Epithelial cell of esophagus (primary cell): ENCODE measurements at regions not wholly inside any gene's neighbourhood (a gene's known extent, or its start where the extent isn't known, plus 50 kb on each side); places are given as distances from the start of the nearest gene placed in this dataset.
"Not testable (repeated sequence)": the region's sequence is repeated elsewhere in the genome, so short reads cannot be mapped to it uniquely, and the experiment has no call there.

ENCODE experiments used
- DNase-seq: peaks from one replicate; pipeline ENCODE4 v3.0.0; 2010; ENCODE audit warnings: low read depth
- H3K4me3 ChIP-seq: 2 replicates; pipeline ENCODE4 v1.5.1; 2011; ENCODE audit warnings: mild to moderate bottlenecking, low read length, control low read depth
- CTCF ChIP-seq: IDR thresholded peaks from 2 replicates; pipeline ENCODE4 v1.5.1; 2011; ENCODE audit warnings: low read depth, mild to moderate bottlenecking, low read length, control low read depth, inconsistent platforms; ENCODE audit not compliant: insufficient read depth; ENCODE audit errors: missing control alignments

DNA sequence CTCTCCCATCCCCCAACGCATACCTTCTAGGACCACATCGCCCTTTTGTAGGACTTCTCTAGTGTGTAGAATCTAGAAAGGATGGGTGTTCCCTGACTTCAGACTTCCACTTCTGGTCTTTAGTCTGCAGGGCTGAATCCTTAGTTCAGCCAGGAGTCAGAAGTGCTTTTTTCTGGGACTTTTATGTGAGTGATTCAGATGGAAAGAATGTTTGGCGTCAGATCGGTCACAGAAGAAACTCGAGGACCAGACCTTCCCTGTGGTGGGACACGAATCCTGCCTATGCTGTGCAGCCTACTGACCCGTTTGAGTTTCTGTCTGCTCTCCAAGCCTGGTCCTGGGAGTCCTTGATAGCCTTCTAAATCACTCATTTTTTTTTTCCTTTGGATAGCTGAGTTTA is 165.4 kb upstream of the SSTR1 start:
- TF ChIP-seq CTCF: no peak
- peak; percentile 1 for DNase-seq
- no peak overlapping the region for H3K4me3 ChIP-seq

GRCh38 chr14:38044710-38045109 is 163.0 kb upstream of the SSTR1 start:
- DNase-seq: no peak
- no peak for TF ChIP-seq CTCF
- no peak overlapping the region for H3K4me3 ChIP-seq

DNA sequence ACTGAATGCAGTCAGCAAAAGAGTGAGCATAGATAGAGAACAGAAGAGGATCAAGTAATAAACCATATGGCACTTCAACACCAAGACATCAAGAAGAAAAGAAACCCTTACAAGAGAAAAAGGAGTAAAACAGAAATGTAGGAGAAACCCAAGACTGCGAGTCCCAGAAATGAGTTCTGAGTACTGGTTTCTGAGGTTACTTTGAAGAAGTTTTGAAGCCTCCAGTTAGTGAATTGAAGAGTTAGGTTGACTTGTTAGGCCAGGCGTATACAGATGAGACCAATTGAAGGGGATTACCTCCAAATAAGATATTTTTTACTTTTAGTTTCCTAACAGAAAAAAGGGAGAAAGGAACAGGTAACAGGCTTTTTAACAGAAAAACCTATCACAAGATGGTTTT is 162.2 kb upstream of the SSTR1 start:
- no peak overlapping the region for H3K4me3 ChIP-seq
- no peak for DNase-seq
- TF ChIP-seq CTCF: no peak

- no peak overlapping the region for H3K4me3 ChIP-seq
- no peak for TF ChIP-seq CTCF
- DNase-seq: no peak
Observed at GRCh38 chr14:38046160-38046559, 161.5 kb upstream of the SSTR1 start.

GRCh38 chr14:38047195-38047902 is 160.4 kb upstream of the SSTR1 start:
- DNase-seq: no peak
- no peak overlapping the region for H3K4me3 ChIP-seq
- TF ChIP-seq CTCF: no peak

- no peak for TF ChIP-seq CTCF
- no peak for DNase-seq
- no peak overlapping the region for H3K4me3 ChIP-seq
Observed at GRCh38 chr14:38053666-38054065, 154.0 kb upstream of the SSTR1 start.

DNA sequence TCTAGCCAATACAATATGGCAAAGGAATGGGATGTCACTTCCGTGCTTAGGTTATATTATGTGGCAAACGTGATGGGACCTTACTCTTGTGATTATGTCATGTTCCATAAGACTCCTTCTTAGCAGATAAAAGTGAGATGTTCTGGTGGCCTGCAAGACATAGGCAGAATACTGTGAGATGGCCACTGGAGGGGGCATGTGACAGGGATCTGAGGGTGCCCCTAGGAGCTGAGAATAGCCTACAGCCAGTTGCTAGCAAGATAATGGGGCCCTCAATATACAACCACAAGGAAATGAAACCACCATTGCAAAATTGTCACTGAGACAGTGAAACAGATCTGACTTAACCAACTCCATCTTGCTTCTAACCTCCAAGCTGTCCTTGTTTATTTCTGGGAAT is 151.4 kb upstream of the SSTR1 start:
- TF ChIP-seq CTCF: no peak
- DNase-seq: no peak
- H3K4me3 ChIP-seq: no peak overlapping the region

GRCh38 chr14:38062223-38062622 is 145.5 kb upstream of the SSTR1 start:
- not testable (repeated sequence) for H3K4me3 ChIP-seq, DNase-seq
